HepG2 (cell line): ENCODE measurements at regions not wholly inside any gene's neighbourhood (a gene's known extent, or its start where the extent isn't known, plus 50 kb on each side); places are given as distances from the start of the nearest gene placed in this dataset.

Experiments
- HNF4A ChIP-seq: sonication (generic); formaldehyde crosslinking; IDR thresholded peaks from 2 replicates; pipeline ENCODE4 v1.4.0; 2020; ENCODE audit warnings: missing genetic modification reagents
- MXI1 ChIP-seq: IDR thresholded peaks from 3 replicates; pipeline ENCODE4 v1.6.1; 2012; ENCODE audit warnings: low read depth, low read length, inconsistent platforms, borderline replicate concordance
- TBX3 ChIP-seq: fragments of 450-650 bp; IDR thresholded peaks from 2 replicates; pipeline ENCODE4 v1.6.1; 2017; ENCODE audit warnings: antibody characterized with exemption, mild to moderate bottlenecking, inconsistent platforms, borderline replicate concordance
- ZNF12 ChIP-seq: sonication (generic); formaldehyde crosslinking; IDR thresholded peaks from 2 replicates; pipeline ENCODE4 v1.5.0; 2020; ENCODE audit warnings: missing genetic modification reagents
- TF ChIP-seq, protein P1 (sequence below): sonication (generic); formaldehyde crosslinking; IDR thresholded peaks from 2 replicates; pipeline ENCODE4 v1.4.0; 2020; ENCODE audit warnings: mild to moderate bottlenecking, missing genetic modification reagents, borderline replicate concordance
- TF ChIP-seq, protein P2 (sequence below): sonication (generic); formaldehyde crosslinking; IDR thresholded peaks from 2 replicates; pipeline ENCODE4 v1.4.0; 2020; ENCODE audit warnings: missing genetic modification reagents
- TF ChIP-seq, protein P3 (sequence below): sonication (generic); formaldehyde crosslinking; IDR thresholded peaks from 2 replicates; pipeline ENCODE4 v1.5.1; 2020; ENCODE audit warnings: mild to moderate bottlenecking, missing genetic modification reagents, borderline replicate concordance

DNA sequence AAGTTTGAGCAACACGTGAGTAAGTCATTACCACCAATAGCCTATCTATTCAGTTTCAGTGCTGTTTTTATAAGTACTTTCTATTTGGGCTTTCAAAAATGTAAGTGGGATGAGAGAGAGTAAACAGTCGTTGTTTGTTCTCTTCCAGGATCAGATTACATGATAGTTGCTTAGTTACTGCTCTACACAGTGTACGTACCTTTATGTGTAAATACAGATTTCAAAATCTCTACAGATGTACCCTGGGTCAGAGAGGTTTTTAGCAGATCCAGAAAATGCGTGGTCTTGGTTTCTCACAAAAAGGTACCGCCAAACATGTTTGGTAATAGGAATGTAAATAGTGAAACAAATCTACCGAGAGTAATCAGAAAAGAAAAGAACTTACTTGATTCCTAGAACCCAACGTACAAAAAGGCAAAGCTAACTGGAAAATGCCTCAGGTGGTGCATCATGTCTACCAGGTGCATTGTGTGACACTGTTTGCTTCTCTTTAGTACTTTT is 421.1 kb downstream of the BCKDHB start (continued):
- TF ChIP-seq HNF4A (CRISPR knock-in tag) (peak; percentile 66), TBX3 (peak; percentile 76), ZNF12 (0 out of 2 replicates have a peak, but pooled peaks have one; percentile 13), MXI1 (peak; percentile 33; the same call in 1 of the 3 replicates)
- TF ChIP-seq, protein P1, sequence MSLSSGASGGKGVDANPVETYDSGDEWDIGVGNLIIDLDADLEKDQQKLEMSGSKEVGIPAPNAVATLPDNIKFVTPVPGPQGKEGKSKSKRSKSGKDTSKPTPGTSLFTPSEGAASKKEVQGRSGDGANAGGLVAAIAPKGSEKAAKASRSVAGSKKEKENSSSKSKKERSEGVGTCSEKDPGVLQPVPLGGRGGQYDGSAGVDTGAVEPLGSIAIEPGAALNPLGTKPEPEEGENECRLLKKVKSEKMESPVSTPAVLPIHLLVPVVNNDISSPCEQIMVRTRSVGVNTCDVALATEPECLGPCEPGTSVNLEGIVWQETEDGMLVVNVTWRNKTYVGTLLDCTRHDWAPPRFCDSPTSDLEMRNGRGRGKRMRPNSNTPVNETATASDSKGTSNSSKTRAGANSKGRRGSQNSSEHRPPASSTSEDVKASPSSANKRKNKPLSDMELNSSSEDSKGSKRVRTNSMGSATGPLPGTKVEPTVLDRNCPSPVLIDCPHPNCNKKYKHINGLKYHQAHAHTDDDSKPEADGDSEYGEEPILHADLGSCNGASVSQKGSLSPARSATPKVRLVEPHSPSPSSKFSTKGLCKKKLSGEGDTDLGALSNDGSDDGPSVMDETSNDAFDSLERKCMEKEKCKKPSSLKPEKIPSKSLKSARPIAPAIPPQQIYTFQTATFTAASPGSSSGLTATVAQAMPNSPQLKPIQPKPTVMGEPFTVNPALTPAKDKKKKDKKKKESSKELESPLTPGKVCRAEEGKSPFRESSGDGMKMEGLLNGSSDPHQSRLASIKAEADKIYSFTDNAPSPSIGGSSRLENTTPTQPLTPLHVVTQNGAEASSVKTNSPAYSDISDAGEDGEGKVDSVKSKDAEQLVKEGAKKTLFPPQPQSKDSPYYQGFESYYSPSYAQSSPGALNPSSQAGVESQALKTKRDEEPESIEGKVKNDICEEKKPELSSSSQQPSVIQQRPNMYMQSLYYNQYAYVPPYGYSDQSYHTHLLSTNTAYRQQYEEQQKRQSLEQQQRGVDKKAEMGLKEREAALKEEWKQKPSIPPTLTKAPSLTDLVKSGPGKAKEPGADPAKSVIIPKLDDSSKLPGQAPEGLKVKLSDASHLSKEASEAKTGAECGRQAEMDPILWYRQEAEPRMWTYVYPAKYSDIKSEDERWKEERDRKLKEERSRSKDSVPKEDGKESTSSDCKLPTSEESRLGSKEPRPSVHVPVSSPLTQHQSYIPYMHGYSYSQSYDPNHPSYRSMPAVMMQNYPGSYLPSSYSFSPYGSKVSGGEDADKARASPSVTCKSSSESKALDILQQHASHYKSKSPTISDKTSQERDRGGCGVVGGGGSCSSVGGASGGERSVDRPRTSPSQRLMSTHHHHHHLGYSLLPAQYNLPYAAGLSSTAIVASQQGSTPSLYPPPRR (CRISPR knock-in tag) = peak; percentile 80; the same call in 1 of the 2 replicates
- TF ChIP-seq, protein P2, sequence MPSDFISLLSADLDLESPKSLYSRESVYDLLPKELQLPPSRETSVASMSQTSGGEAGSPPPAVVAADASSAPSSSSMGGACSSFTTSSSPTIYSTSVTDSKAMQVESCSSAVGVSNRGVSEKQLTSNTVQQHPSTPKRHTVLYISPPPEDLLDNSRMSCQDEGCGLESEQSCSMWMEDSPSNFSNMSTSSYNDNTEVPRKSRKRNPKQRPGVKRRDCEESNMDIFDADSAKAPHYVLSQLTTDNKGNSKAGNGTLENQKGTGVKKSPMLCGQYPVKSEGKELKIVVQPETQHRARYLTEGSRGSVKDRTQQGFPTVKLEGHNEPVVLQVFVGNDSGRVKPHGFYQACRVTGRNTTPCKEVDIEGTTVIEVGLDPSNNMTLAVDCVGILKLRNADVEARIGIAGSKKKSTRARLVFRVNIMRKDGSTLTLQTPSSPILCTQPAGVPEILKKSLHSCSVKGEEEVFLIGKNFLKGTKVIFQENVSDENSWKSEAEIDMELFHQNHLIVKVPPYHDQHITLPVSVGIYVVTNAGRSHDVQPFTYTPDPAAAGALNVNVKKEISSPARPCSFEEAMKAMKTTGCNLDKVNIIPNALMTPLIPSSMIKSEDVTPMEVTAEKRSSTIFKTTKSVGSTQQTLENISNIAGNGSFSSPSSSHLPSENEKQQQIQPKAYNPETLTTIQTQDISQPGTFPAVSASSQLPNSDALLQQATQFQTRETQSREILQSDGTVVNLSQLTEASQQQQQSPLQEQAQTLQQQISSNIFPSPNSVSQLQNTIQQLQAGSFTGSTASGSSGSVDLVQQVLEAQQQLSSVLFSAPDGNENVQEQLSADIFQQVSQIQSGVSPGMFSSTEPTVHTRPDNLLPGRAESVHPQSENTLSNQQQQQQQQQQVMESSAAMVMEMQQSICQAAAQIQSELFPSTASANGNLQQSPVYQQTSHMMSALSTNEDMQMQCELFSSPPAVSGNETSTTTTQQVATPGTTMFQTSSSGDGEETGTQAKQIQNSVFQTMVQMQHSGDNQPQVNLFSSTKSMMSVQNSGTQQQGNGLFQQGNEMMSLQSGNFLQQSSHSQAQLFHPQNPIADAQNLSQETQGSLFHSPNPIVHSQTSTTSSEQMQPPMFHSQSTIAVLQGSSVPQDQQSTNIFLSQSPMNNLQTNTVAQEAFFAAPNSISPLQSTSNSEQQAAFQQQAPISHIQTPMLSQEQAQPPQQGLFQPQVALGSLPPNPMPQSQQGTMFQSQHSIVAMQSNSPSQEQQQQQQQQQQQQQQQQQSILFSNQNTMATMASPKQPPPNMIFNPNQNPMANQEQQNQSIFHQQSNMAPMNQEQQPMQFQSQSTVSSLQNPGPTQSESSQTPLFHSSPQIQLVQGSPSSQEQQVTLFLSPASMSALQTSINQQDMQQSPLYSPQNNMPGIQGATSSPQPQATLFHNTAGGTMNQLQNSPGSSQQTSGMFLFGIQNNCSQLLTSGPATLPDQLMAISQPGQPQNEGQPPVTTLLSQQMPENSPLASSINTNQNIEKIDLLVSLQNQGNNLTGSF (CRISPR knock-in tag) = no peak
- TF ChIP-seq, protein P3, sequence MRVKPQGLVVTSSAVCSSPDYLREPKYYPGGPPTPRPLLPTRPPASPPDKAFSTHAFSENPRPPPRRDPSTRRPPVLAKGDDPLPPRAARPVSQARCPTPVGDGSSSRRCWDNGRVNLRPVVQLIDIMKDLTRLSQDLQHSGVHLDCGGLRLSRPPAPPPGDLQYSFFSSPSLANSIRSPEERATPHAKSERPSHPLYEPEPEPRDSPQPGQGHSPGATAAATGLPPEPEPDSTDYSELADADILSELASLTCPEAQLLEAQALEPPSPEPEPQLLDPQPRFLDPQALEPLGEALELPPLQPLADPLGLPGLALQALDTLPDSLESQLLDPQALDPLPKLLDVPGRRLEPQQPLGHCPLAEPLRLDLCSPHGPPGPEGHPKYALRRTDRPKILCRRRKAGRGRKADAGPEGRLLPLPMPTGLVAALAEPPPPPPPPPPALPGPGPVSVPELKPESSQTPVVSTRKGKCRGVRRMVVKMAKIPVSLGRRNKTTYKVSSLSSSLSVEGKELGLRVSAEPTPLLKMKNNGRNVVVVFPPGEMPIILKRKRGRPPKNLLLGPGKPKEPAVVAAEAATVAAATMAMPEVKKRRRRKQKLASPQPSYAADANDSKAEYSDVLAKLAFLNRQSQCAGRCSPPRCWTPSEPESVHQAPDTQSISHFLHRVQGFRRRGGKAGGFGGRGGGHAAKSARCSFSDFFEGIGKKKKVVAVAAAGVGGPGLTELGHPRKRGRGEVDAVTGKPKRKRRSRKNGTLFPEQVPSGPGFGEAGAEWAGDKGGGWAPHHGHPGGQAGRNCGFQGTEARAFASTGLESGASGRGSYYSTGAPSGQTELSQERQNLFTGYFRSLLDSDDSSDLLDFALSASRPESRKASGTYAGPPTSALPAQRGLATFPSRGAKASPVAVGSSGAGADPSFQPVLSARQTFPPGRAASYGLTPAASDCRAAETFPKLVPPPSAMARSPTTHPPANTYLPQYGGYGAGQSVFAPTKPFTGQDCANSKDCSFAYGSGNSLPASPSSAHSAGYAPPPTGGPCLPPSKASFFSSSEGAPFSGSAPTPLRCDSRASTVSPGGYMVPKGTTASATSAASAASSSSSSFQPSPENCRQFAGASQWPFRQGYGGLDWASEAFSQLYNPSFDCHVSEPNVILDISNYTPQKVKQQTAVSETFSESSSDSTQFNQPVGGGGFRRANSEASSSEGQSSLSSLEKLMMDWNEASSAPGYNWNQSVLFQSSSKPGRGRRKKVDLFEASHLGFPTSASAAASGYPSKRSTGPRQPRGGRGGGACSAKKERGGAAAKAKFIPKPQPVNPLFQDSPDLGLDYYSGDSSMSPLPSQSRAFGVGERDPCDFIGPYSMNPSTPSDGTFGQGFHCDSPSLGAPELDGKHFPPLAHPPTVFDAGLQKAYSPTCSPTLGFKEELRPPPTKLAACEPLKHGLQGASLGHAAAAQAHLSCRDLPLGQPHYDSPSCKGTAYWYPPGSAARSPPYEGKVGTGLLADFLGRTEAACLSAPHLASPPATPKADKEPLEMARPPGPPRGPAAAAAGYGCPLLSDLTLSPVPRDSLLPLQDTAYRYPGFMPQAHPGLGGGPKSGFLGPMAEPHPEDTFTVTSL (CRISPR knock-in tag) = peak; percentile 93; the same call in 1 of the 2 replicates
